Smooth muscle cell (in vitro differentiated cells): ENCODE measurements at regions not wholly inside any gene's neighbourhood (a gene's known extent, or its start where the extent isn't known, plus 50 kb on each side); places are given as distances from the start of the nearest gene placed in this dataset.

Experiments
- DNase-seq: peaks from one replicate; lab custom pipeline; 2025; ENCODE audit not compliant: unreplicated experiment; lab: John Stamatoyannopoulos, UW
- H2AFZ ChIP-seq: fragments of 200-600 bp; sonication (generic); 2 replicates; pipeline ENCODE4 v1.6.0; 2016; ENCODE audit warnings: antibody characterized with exemption, low read depth, mild to moderate bottlenecking
- H3F3A ChIP-seq: fragments of 200-600 bp; sonication (generic); 2 replicates; pipeline ENCODE4 v1.6.0; 2017; ENCODE audit warnings: antibody characterized with exemption, low read depth
- H3K27ac ChIP-seq: fragments of 200-600 bp; sonication (generic); 2 replicates; pipeline ENCODE4 v1.5.1; 2016; ENCODE audit warnings: low read depth, mild to moderate bottlenecking
- H3K27me3 ChIP-seq: fragments of 200-600 bp; sonication (generic); 2 replicates; pipeline ENCODE4 v1.6.1; 2016; ENCODE audit warnings: low read depth, mild to moderate bottlenecking
- H3K36me3 ChIP-seq: fragments of 200-600 bp; sonication (generic); 2 replicates; pipeline ENCODE4 v1.5.1; 2016; ENCODE audit warnings: low read depth
- H3K4me1 ChIP-seq: fragments of 200-600 bp; sonication (generic); 2 replicates; pipeline ENCODE4 v1.5.1; 2016; ENCODE audit warnings: low read depth
- H3K4me2 ChIP-seq: fragments of 200-600 bp; sonication (generic); 2 replicates; pipeline ENCODE4 v1.6.0; 2016; ENCODE audit warnings: mild to moderate bottlenecking
- H3K4me3 ChIP-seq: fragments of 200-600 bp; sonication (generic); 2 replicates; pipeline ENCODE4 v1.5.1; 2016; ENCODE audit warnings: mild to moderate bottlenecking
- H3K79me2 ChIP-seq: fragments of 200-600 bp; sonication (generic); 2 replicates; pipeline ENCODE4 v1.6.0; 2016; ENCODE audit warnings: low read depth, mild to moderate bottlenecking
- H3K9ac ChIP-seq: fragments of 200-600 bp; sonication (generic); 2 replicates; pipeline ENCODE4 v1.6.0; 2016; ENCODE audit warnings: low read depth
- H3K9me3 ChIP-seq: fragments of 200-600 bp; sonication (generic); replicated peaks from 2 replicates; pipeline ENCODE4 v1.5.1; 2016; ENCODE audit warnings: low read depth
- H4K20me1 ChIP-seq: fragments of 200-600 bp; sonication (generic); 2 replicates; pipeline ENCODE4 v1.6.0; 2016; ENCODE audit warnings: low read depth
- WGBS: methylation state at CpG from one replicate; pipeline ENCODE4 v1.1.7; 2016; ENCODE audit warnings: low lambda C conversion rate; 5-methylcytosine and 5-hydroxymethylcytosine counted together
- TF ChIP-seq, protein P1 (sequence below): fragments of 200-600 bp; sonication (generic); IDR thresholded peaks from 2 replicates; pipeline ENCODE4 v1.5.1; 2017; ENCODE audit warnings: borderline replicate concordance, mild to moderate bottlenecking, antibody characterized with exemption; ENCODE audit not compliant: insufficient read depth, poor library complexity, severe bottlenecking

DNA sequence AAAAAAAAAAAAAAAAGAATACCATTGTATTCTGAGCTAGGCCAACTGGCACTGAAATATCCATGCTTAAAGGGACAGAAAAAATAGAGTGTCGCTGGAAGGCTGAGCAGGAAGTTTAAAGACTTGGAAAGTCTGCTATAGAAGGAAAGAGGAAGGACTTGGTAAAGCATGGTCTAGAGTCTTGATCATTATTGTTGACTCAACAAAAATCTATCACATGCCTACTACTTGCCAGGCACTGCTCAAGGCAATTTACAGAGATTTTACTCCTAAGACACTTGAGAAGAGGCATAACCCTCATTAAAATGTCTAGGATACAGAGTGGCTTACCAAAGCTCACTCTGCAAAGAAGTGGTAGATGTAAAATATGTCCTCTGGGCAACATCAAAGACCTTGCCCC lies 324.0 kb upstream of the DAB1 start:
- H3K36me3 ChIP-seq = no peaks in the 10 kb centered on the region
- TF ChIP-seq, protein P1, sequence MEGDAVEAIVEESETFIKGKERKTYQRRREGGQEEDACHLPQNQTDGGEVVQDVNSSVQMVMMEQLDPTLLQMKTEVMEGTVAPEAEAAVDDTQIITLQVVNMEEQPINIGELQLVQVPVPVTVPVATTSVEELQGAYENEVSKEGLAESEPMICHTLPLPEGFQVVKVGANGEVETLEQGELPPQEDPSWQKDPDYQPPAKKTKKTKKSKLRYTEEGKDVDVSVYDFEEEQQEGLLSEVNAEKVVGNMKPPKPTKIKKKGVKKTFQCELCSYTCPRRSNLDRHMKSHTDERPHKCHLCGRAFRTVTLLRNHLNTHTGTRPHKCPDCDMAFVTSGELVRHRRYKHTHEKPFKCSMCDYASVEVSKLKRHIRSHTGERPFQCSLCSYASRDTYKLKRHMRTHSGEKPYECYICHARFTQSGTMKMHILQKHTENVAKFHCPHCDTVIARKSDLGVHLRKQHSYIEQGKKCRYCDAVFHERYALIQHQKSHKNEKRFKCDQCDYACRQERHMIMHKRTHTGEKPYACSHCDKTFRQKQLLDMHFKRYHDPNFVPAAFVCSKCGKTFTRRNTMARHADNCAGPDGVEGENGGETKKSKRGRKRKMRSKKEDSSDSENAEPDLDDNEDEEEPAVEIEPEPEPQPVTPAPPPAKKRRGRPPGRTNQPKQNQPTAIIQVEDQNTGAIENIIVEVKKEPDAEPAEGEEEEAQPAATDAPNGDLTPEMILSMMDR = no peak
- no peaks in the 10 kb centered on the region for H3K79me2 ChIP-seq
- no peaks in the 10 kb centered on the region for H4K20me1 ChIP-seq
- H3K9ac ChIP-seq = no peak overlapping the region
- no peaks in the 10 kb centered on the region for H3K4me1 ChIP-seq
- no peak overlapping the region for H3K4me3 ChIP-seq
- H3K27ac ChIP-seq = no peak overlapping the region
- no peaks in the 10 kb centered on the region for H3K9me3 ChIP-seq
- H3K4me2 ChIP-seq = no peak overlapping the region
- DNase-seq = no peak
- no peaks in the 10 kb centered on the region for H3F3A ChIP-seq
- peaks cover 14% of the 10 kb centered on the region for H3K27me3 ChIP-seq
- 80% methylated on average over 1 of the region's 1 CpG for whole genome bisulfite sequencing
- H2AFZ ChIP-seq = no peak overlapping the region

DNA sequence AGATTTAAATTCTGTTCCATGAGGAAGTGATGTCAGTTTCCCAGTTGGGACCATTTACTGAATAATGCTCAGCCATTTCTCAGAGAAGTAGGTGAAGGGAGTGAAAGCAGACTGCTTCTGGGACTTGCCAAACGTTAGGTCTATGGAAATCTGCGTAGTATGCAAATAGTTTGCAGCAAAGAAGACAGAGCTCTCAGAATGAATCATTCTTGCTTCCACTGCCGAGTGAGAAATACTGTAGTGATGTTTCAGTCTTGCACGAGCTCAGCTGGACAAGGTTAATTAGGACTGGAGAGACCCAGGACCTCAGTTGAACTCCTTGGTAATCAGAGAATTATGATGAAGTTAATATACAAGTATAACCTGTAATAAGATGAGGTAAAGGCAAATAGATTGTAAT lies 317.7 kb upstream of the DAB1 start:
- Histone ChIP-seq H3K36me3 (no peaks in the 10 kb centered on the region), H3K4me1 (no peaks in the 10 kb centered on the region), H3K9ac (no peak overlapping the region), H3K27me3 (peaks cover 8% of the 10 kb centered on the region), H3K4me2 (no peak overlapping the region), H3F3A (no peaks in the 10 kb centered on the region), H3K79me2 (no peaks in the 10 kb centered on the region), H2AFZ (no peak overlapping the region), H4K20me1 (no peaks in the 10 kb centered on the region), H3K4me3 (no peak overlapping the region), H3K9me3 (no peaks in the 10 kb centered on the region), H3K27ac (no peak overlapping the region)
- TF ChIP-seq, protein P1 = no peak
- 63% methylated on average over 4 of the region's 4 CpGs for WGBS
- DNase-seq = no peak

DNA sequence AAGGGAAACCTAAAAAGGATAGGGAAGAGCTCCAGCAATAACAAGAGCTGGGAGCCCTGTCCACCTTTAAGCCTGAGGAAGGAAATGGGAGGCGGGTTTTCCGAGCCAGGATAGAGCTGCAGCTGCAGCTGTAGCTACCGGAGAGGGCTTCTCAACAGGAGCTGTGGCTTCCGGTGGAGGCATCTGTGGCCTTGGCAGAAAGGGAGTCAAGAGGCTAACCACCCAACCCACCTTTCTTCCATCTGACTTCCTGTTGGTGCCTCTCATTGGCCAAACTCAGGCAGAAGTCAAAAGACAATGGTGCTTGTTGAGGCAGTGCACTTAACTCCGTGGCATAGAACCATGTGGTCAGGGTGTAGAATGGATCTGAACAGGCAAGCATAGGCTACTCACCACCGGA lies 313.1 kb upstream of the DAB1 start:
- H3K4me2 ChIP-seq = no peak overlapping the region
- no peak overlapping the region for H3K9ac ChIP-seq
- 92% methylated on average over 6 of the region's 6 CpGs for WGBS
- H4K20me1 ChIP-seq = no peaks in the 10 kb centered on the region
- no peaks in the 10 kb centered on the region for H3K9me3 ChIP-seq
- H2AFZ ChIP-seq = no peak overlapping the region
- H3K27me3 ChIP-seq = peaks cover 27% of the 10 kb centered on the region
- H3K79me2 ChIP-seq = no peaks in the 10 kb centered on the region
- H3F3A ChIP-seq = no peaks in the 10 kb centered on the region
- H3K4me1 ChIP-seq = no peaks in the 10 kb centered on the region
- no peaks in the 10 kb centered on the region for H3K36me3 ChIP-seq
- TF ChIP-seq, protein P1 = no peak
- H3K27ac ChIP-seq = no peak overlapping the region
- no peak overlapping the region for H3K4me3 ChIP-seq
- no peak for DNase-seq

DNA sequence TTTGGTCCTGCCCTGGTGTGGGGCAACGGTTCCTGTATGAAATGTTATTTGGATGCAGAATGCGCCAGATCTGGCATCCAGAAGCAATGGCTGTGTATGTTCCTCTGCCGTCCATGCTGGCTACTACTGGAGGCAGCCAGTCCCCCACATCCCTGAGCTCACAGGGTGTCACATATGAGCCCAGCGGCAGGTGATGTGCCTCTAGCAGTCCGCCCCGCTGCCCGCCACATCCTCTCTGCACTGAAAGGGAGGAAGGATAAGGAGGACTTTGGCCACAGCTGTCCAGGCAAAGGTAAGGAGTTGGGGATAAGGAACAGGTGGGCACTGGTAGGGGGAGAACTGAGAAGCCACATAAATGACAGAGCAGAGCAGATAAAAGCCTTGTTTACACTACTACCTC lies 305.3 kb upstream of the DAB1 start:
- DNase-seq = no peak
- WGBS = 96% methylated on average over 7 of the region's 7 CpGs
- H3K79me2 ChIP-seq = no peaks in the 10 kb centered on the region
- H3F3A ChIP-seq = no peaks in the 10 kb centered on the region
- no peak overlapping the region for H3K4me2 ChIP-seq
- H3K9ac ChIP-seq = no peak overlapping the region
- no peaks in the 10 kb centered on the region for H3K36me3 ChIP-seq
- TF ChIP-seq, protein P1 = no peak
- H3K4me3 ChIP-seq = no peak overlapping the region
- H3K4me1 ChIP-seq = peaks cover 2% of the 10 kb centered on the region
- peaks cover 14% of the 10 kb centered on the region for H3K27me3 ChIP-seq
- no peaks in the 10 kb centered on the region for H4K20me1 ChIP-seq
- H3K9me3 ChIP-seq = no peaks in the 10 kb centered on the region
- H2AFZ ChIP-seq = no peak overlapping the region
- no peak overlapping the region for H3K27ac ChIP-seq
